CD4-positive, alpha-beta T cell (primary cell): ENCODE measurements at regions not wholly inside any gene's neighbourhood (a gene's known extent, or its start where the extent isn't known, plus 50 kb on each side); places are given as distances from the start of the nearest gene placed in this dataset.

ENCODE experiments used
- ATAC-seq: fragments of 200-7000 bp; cut with Tn5 transposase; one replicate; pipeline ENCODE4 v1.10.0; 2022; ENCODE audit warnings: mild to moderate bottlenecking; ENCODE audit not compliant: poor library complexity
- CTCF ChIA-PET: fragments of 350-600 bp; sonication (Branson Sonifier 250); formaldehyde crosslinking; loops from one replicate; lab custom pipeline; 2021; ENCODE audit warnings: antibody characterized with exemption, inconsistent platforms; lab: Charles Lee
- POLR2A ChIA-PET: fragments of 350-600 bp; sonication (Branson Sonifier 250); formaldehyde crosslinking; loops from one replicate; lab custom pipeline; 2021; ENCODE audit warnings: antibody characterized with exemption, inconsistent platforms; lab: Charles Lee
- DNase-seq, 14 experiments: peaks; one replicate each; pipeline ENCODE4 v3.0.0-alpha.2; 2013 to 2020; ENCODE audit warnings: mixed read lengths in 2 of 14
- H3K27ac ChIP-seq, 2 donors: one replicate each; pipeline versions ENCODE4 v1.5.1 to v1.7.0; 2013; ENCODE audit warnings: low read length in 2 of 2, low read depth in 1 of 2, mild to moderate bottlenecking in 1 of 2
- H3K27me3 ChIP-seq, 2 experiments: 1 replicate in 1 of 2; 2 replicates in 1 of 2; pipeline versions ENCODE4 v1.6.1 to v1.7.0; 2013; ENCODE audit warnings: low read length in 2 of 2, control low read depth in 1 of 2, mild to moderate bottlenecking in 1 of 2, moderate library complexity in 1 of 2; ENCODE audit not compliant: insufficient read depth in 2 of 2, control insufficient read depth in 1 of 2
- H3K36me3 ChIP-seq: one replicate; pipeline ENCODE4 v1.6.1; 2013; ENCODE audit warnings: low read length, control low read depth; ENCODE audit not compliant: insufficient read depth
- H3K4me1 ChIP-seq: one replicate; pipeline ENCODE4 v1.6.1; 2013; ENCODE audit warnings: low read length, control low read depth; ENCODE audit not compliant: insufficient read depth
- H3K4me3 ChIP-seq: one replicate; pipeline ENCODE4 v1.5.1; 2013; ENCODE audit warnings: mild to moderate bottlenecking, low read length, moderate library complexity
- H3K9me3 ChIP-seq, 2 experiments: 1 replicate in 1 of 2; 2 replicates in 1 of 2; pipeline versions ENCODE4 v1.6.1 to v1.7.0; 2013; ENCODE audit warnings: low read length in 2 of 2, mild to moderate bottlenecking in 2 of 2, control low read depth in 1 of 2, moderate library complexity in 1 of 2; ENCODE audit not compliant: control insufficient read depth in 1 of 2, insufficient read depth in 1 of 2
- H3K27ac Mint-ChIP-seq: one replicate; pipeline ENCODE4 v1.8.0; 2020; ENCODE audit warnings: mixed read lengths
- H3K27me3 Mint-ChIP-seq: one replicate; pipeline ENCODE4 v1.8.0; 2021; ENCODE audit warnings: mixed read lengths
- H3K36me3 Mint-ChIP-seq: one replicate; pipeline ENCODE4 v1.8.0; 2021; ENCODE audit warnings: low read depth, mixed read lengths
- H3K4me1 Mint-ChIP-seq: one replicate; pipeline ENCODE4 v1.8.0; 2021; ENCODE audit warnings: low read depth, mixed read lengths
- H3K4me3 Mint-ChIP-seq: one replicate; pipeline ENCODE4 v1.8.0; 2020; ENCODE audit warnings: mild to moderate bottlenecking, mixed read lengths
- H3K9me3 Mint-ChIP-seq: one replicate; pipeline ENCODE4 v1.8.0; 2020; ENCODE audit warnings: mixed read lengths
- intact Hi-C, 2 experiments: fragments of 100-400 bp; cut with DNase I in 1 of 2; cut with micrococcal nuclease in 1 of 2; formaldehyde crosslinking; loops; one replicate each; pipeline versions ENCODE4 v1.15.1 to v1.9.0; 2023 to 2025; cut with DNase I, micrococcal nuclease
- TF ChIP-seq, protein P1 (sequence below): fragments of 200-600 bp; IDR thresholded peaks from one replicate; pipeline ENCODE4 v1.8.0; 2022; ENCODE audit warnings: antibody characterized with exemption, mild to moderate bottlenecking

- Mint-ChIP-seq H3K36me3 (no peaks in the 10 kb centered on the region), H3K4me1 (no peaks in the 10 kb centered on the region), H3K27me3 (no peaks in the 10 kb centered on the region), H3K9me3 (peaks cover 8% of the 10 kb centered on the region), H3K4me3 (no peak overlapping the region), H3K27ac (no peak overlapping the region)
- intact Hi-C loops, result no loop called here
- H3K27ac ChIP-seq, result no peak overlapping the region
- ATAC-seq, result no peak
- TF ChIP-seq, protein P1, sequence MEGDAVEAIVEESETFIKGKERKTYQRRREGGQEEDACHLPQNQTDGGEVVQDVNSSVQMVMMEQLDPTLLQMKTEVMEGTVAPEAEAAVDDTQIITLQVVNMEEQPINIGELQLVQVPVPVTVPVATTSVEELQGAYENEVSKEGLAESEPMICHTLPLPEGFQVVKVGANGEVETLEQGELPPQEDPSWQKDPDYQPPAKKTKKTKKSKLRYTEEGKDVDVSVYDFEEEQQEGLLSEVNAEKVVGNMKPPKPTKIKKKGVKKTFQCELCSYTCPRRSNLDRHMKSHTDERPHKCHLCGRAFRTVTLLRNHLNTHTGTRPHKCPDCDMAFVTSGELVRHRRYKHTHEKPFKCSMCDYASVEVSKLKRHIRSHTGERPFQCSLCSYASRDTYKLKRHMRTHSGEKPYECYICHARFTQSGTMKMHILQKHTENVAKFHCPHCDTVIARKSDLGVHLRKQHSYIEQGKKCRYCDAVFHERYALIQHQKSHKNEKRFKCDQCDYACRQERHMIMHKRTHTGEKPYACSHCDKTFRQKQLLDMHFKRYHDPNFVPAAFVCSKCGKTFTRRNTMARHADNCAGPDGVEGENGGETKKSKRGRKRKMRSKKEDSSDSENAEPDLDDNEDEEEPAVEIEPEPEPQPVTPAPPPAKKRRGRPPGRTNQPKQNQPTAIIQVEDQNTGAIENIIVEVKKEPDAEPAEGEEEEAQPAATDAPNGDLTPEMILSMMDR, result no peak
- no peak overlapping the region for H3K4me3 ChIP-seq
- no peaks in the 10 kb centered on the region for H3K36me3 ChIP-seq
- CTCF ChIA-PET, result no interaction called here
- POLR2A ChIA-PET, result no interaction called here
- H3K4me1 ChIP-seq, result no peaks in the 10 kb centered on the region
- no peak for DNase-seq
- peaks cover 0 to 2% of the 10 kb centered on the region in 2 experiments for H3K27me3 ChIP-seq
- H3K9me3 ChIP-seq, result peaks cover 0 to 18% of the 10 kb centered on the region in 2 experiments
These were observed 158.2 kb upstream of the GUCY1A2 start for GRCh38 chr11:107176148-107177105.

DNA sequence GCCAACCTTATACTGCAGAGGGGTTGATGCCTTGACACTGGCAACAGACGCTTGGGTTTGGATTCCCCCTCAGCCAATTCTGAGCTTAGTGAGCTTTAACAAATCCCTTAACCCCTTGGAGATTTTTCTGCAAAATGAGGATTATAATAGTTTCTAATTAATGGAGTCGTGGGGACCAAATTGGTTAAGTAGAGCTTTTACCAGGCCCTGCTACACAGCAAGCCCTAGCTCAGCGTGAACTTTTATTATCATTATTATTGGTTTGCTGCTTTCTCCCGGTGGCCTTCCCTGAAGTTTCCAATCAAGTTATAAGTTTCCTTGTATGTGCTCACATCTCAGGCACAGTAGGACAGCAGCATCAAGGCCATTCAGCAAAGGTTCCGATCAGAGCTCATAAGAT lies 156.6 kb upstream of the GUCY1A2 start:
- H3K9me3 ChIP-seq, result peaks cover 0 to 18% of the 10 kb centered on the region in 2 experiments
- H3K4me1 ChIP-seq, result no peaks in the 10 kb centered on the region
- Mint-ChIP-seq H3K27me3 (no peaks in the 10 kb centered on the region), H3K36me3 (no peaks in the 10 kb centered on the region), H3K4me1 (no peaks in the 10 kb centered on the region), H3K9me3 (peaks cover 14% of the 10 kb centered on the region), H3K4me3 (no peak overlapping the region), H3K27ac (no peak overlapping the region)
- intact Hi-C loops, result no loop called here
- TF ChIP-seq, protein P1, result no peak
- CTCF ChIA-PET, result no interaction called here
- no peak overlapping the region for H3K4me3 ChIP-seq
- H3K27ac ChIP-seq, result no peak overlapping the region
- POLR2A ChIA-PET, result no interaction called here
- DNase-seq, result no peak
- peaks cover 0 to 2% of the 10 kb centered on the region in 2 experiments for H3K27me3 ChIP-seq
- ATAC-seq, result no peak
- H3K36me3 ChIP-seq, result no peaks in the 10 kb centered on the region

DNA sequence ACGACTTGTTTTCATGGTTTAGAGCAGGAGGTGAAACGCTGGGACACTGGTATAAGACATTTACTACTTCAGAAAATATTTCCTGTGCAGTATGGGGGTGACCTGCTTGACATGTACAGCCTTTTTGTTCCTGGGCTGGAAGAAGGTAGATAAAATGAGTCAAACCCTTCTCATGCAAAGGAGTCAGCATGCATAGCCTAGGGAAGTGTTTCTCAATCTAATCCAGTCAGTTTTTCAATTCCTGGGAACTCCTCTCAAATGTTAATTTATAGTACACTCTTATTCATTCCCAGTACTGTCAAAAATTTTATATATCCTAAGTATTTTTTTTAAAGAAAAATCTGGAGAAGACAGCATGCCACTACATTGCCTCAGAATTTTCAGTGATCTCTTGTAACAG lies 154.7 kb upstream of the GUCY1A2 start:
- CTCF ChIA-PET, result no interaction called here
- DNase-seq (no peak), ATAC-seq (no peak)
- no peaks in the 10 kb centered on the region for H3K4me1 ChIP-seq
- Mint-ChIP-seq H3K4me3 (no peak overlapping the region), H3K27me3 (no peaks in the 10 kb centered on the region), H3K4me1 (no peaks in the 10 kb centered on the region), H3K27ac (no peak overlapping the region), H3K36me3 (no peaks in the 10 kb centered on the region), H3K9me3 (peaks cover 18% of the 10 kb centered on the region)
- no peak overlapping the region for H3K27ac ChIP-seq
- POLR2A ChIA-PET, result no interaction called here
- H3K27me3 ChIP-seq, result peaks cover 0 to 2% of the 10 kb centered on the region in 2 experiments
- intact Hi-C loops, result no loop called here
- TF ChIP-seq, protein P1, result no peak
- H3K4me3 ChIP-seq, result no peak overlapping the region
- peaks cover 0 to 18% of the 10 kb centered on the region in 2 experiments for H3K9me3 ChIP-seq
- no peaks in the 10 kb centered on the region for H3K36me3 ChIP-seq
